ENCODE measurements at regions not wholly inside any gene's neighbourhood (a gene's known extent, or its start where the extent isn't known, plus 50 kb on each side); places are given as distances from the start of the nearest gene placed in this dataset.

DNA sequence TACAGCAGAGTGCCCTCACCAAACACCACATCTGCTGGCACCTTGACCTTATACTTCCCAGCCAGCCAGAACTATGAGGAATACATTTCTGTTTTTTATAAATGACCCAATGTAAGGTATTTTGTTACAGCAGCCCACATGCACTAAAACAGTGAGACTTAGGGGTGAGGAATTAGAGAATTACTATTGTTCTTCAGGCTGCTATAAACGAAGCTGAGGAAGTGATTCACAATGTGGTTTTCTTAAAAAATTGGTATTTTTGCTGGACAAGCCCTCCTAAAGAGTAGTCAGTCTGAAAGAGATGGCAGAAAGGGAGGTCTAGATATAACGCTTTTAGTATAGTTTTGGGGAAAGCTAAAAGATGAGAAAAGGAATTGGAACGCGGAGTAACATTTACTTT is 101.0 kb downstream of the SLITRK6 start:
- TF ChIP-seq ZFX (IDR thresholded peaks at IDR 0.05) = no peak
- no peak for TF ChIP-seq CTCF (conservative IDR thresholded peaks at IDR 0.05)
- H3K27ac ChIP-seq = no peak overlapping the region

DNA sequence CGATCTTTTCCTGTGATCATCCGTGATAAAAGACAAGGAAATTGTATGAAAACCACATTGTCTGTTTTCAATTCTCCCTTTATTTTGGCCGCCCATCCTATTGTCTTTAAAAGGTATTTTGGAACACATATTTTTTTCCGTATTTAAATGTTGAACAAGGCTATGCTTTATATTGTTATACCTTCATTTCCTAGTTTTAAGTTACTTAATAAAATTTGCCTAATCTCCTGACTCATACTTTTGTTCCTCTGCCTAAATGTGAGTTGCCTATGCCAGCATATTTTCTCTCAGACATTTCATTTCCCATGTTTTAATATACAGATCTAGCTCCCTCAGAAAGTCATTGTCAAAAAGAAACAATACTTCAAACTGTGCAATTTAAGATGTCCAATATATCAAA is 104.2 kb downstream of the SLITRK6 start:
- H3K27ac ChIP-seq = no peak overlapping the region
- TF ChIP-seq CTCF (conservative IDR thresholded peaks at IDR 0.05) (no peak), ZFX (IDR thresholded peaks at IDR 0.05) (no peak)

DNA sequence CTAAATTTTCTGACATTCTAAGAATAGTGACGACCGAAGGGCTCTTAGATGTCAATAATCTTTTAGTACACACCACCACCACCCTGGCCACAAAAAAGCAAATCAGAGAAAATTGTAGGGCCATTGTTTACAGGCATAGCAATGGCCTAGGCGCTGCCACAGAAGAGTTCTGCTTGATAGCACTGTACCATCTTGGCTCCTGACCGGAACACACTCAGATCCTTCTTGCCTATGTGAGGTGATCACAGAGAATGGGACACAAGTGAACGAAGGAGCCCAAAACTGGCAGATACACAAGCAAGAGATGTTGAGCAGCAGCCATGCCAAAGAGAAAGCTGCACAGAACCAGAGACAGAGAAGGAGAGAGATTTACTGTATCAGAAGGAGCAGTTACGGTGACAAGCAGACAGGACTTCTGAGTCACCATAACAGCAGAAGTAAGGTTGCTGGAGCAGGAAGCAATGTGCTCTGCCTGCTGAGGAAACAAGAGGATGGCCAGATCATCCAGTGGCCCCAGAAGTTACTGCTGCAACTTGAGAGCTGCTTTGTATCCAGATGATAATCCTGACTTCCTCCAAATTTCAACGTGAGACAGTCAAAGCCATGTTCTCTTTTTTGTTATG is 105.2 kb downstream of the SLITRK6 start:
- H3K27ac ChIP-seq = no peak overlapping the region

DNA sequence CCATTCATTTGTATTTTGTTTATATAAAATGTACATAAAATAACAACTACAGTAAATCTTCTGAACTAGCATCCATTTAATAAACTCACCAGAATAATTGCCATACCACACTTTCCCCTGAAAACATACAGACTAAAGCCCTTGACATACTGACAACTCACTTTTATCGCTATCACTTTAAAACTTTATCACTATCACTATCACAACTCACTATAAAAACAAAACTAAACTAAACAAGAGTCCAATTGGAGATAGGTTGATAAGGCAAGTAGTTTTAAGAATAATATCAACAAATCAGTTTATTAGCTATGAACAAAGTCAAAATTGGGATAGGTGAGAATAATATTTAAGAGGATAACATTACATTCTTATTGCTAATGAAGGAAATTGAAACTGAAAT is 108.9 kb downstream of the SLITRK6 start:
- no peak overlapping the region for H3K27ac ChIP-seq
- no peak for TF ChIP-seq CTCF (conservative IDR thresholded peaks at IDR 0.05)
- TF ChIP-seq ZFX (IDR thresholded peaks at IDR 0.05) = no peak

More for the DNA sequence above, 105.2 kb downstream of the SLITRK6 start:
- TF ChIP-seq CTCF (conservative IDR thresholded peaks at IDR 0.05) (no peak), ZFX (IDR thresholded peaks at IDR 0.05) (no peak)

DNA sequence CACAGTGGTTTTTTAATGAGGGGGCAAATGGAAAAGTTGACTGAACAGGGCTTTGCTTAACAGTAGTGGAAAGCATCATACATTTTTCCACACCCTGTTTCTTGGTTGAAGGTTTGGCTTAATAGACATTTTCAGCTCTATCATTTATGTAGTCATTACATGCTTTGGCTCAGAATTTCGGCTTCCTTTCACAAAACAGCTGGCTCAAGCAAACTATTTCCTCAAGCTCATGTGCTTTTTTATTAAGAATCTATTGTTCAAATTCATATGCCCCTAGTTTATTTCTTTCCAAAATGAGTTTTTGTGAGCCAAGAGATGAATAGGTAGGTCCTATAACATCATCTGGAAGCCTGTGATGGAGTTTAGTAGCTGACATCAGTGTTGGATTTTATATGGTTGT is 113.8 kb downstream of the SLITRK6 start:
- TF ChIP-seq CTCF (conservative IDR thresholded peaks at IDR 0.05) (no peak), ZFX (IDR thresholded peaks at IDR 0.05) (no peak)
- no peak overlapping the region for H3K27ac ChIP-seq

GRCh38 chr13:85675151-85675907 is 123.9 kb downstream of the SLITRK6 start:
- no peak for TF ChIP-seq CTCF (conservative IDR thresholded peaks at IDR 0.05)
- TF ChIP-seq ZFX (IDR thresholded peaks at IDR 0.05) = no peak
- no peak overlapping the region for H3K27ac ChIP-seq

DNA sequence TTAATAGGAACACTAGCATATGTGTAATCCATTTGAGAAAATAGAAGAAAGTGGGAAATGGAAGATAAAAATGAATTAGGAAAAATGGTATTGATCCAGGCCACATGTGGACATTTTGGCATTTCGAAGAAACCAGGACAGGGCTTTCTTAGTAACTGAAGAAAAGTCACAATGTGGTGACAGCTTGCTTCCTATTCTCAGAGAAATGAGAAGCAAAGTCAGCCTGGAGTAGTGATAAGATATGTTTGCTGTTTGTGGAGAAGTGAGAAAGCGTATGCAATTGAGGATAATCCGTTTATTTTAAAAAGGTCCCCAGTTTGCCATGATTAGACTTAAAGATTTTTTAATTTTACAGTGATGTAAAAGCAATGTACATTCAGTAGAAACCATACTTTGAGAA is 127.9 kb downstream of the SLITRK6 start:
- TF ChIP-seq CTCF (conservative IDR thresholded peaks at IDR 0.05) (no peak), ZFX (IDR thresholded peaks at IDR 0.05) (no peak)
- H3K27ac ChIP-seq = no peak overlapping the region
